Endothelial cell (in vitro differentiated cells): ENCODE measurements at regions not wholly inside any gene's neighbourhood (a gene's known extent, or its start where the extent isn't known, plus 50 kb on each side); places are given as distances from the start of the nearest gene placed in this dataset.

Experiments used
- DNase-seq: peaks from one replicate; pipeline ENCODE4 v3.0.0; 2021; ENCODE audit warnings: low spot score
- H3K27ac Mint-ChIP-seq: one replicate; pipeline ENCODE4 v1.8.0; 2021; ENCODE audit warnings: mixed read lengths, inconsistent platforms; ENCODE audit not compliant: unreplicated experiment
- H3K27me3 Mint-ChIP-seq: one replicate; pipeline ENCODE4 v1.8.0; 2021; ENCODE audit warnings: mild to moderate bottlenecking, moderate library complexity, mixed read lengths, inconsistent platforms; ENCODE audit not compliant: unreplicated experiment
- H3K36me3 Mint-ChIP-seq: one replicate; pipeline ENCODE4 v1.8.0; 2021; ENCODE audit warnings: mild to moderate bottlenecking, low read depth, mixed read lengths, inconsistent platforms; ENCODE audit not compliant: unreplicated experiment
- H3K4me1 Mint-ChIP-seq: one replicate; pipeline ENCODE4 v1.8.0; 2021; ENCODE audit warnings: mild to moderate bottlenecking, mixed read lengths, inconsistent platforms; ENCODE audit not compliant: unreplicated experiment
- H3K4me3 Mint-ChIP-seq: one replicate; pipeline ENCODE4 v1.8.0; 2021; ENCODE audit warnings: mild to moderate bottlenecking, mixed read lengths, inconsistent platforms; ENCODE audit not compliant: unreplicated experiment
- H3K9me3 Mint-ChIP-seq: one replicate; pipeline ENCODE4 v1.8.0; 2021; ENCODE audit warnings: mixed read lengths, inconsistent platforms; ENCODE audit not compliant: unreplicated experiment
- CTCF ChIP-seq: fragments of 200-600 bp; sonication (generic); IDR thresholded peaks from one replicate; pipeline ENCODE4 v1.5.0; 2021; ENCODE audit warnings: antibody characterized with exemption; ENCODE audit not compliant: unreplicated experiment

- Mint-ChIP-seq H3K27me3 (no peaks in the 10 kb centered on the region), H3K36me3 (no peaks in the 10 kb centered on the region), H3K4me3 (no peak overlapping the region), H3K27ac (no peak overlapping the region), H3K4me1 (no peaks in the 10 kb centered on the region), H3K9me3 (no peaks in the 10 kb centered on the region)
- no peak for DNase-seq
- no peak for TF ChIP-seq CTCF
Observed at GRCh38 chrX:10851809-10852208, 231.4 kb upstream of the MID1 start.

- no peaks in the 10 kb centered on the region for H3K27me3 Mint-ChIP-seq
- no peaks in the 10 kb centered on the region for H3K9me3 Mint-ChIP-seq
- no peak overlapping the region for H3K4me3 Mint-ChIP-seq
- no peaks in the 10 kb centered on the region for H3K36me3 Mint-ChIP-seq
- H3K27ac Mint-ChIP-seq: no peak overlapping the region
- no peaks in the 10 kb centered on the region for H3K4me1 Mint-ChIP-seq
- DNase-seq: no peak
- no peak for TF ChIP-seq CTCF
Observed at GRCh38 chrX:10854594-10854993, 234.2 kb upstream of the MID1 start.

GRCh38 chrX:10855845-10856244, 235.5 kb upstream of the MID1 start:
- DNase-seq: no peak
- Mint-ChIP-seq H3K4me3 (no peak overlapping the region), H3K4me1 (no peaks in the 10 kb centered on the region), H3K9me3 (no peaks in the 10 kb centered on the region), H3K27ac (no peak overlapping the region), H3K27me3 (no peaks in the 10 kb centered on the region), H3K36me3 (no peaks in the 10 kb centered on the region)
- no peak for TF ChIP-seq CTCF

GRCh38 chrX:10856797-10857196, 236.4 kb upstream of the MID1 start:
- Mint-ChIP-seq H3K36me3 (no peaks in the 10 kb centered on the region), H3K27me3 (no peaks in the 10 kb centered on the region), H3K27ac (no peak overlapping the region), H3K9me3 (no peaks in the 10 kb centered on the region), H3K4me1 (no peaks in the 10 kb centered on the region), H3K4me3 (no peak overlapping the region)
- DNase-seq: no peak
- no peak for TF ChIP-seq CTCF

- no peak for DNase-seq
- TF ChIP-seq CTCF: no peak
Observed at GRCh38 chrX:10859353-10859752, 239.0 kb upstream of the MID1 start.

More at GRCh38 chrX:10859353-10859752, 239.0 kb upstream of the MID1 start:
- no peaks in the 10 kb centered on the region for H3K9me3 Mint-ChIP-seq
- H3K4me1 Mint-ChIP-seq: no peaks in the 10 kb centered on the region
- H3K4me3 Mint-ChIP-seq: no peak overlapping the region
- H3K27me3 Mint-ChIP-seq: no peaks in the 10 kb centered on the region
- no peaks in the 10 kb centered on the region for H3K36me3 Mint-ChIP-seq
- no peak overlapping the region for H3K27ac Mint-ChIP-seq
